Stomach (tissue), 8 donors: ENCODE measurements at regions not wholly inside any gene's neighbourhood (a gene's known extent, or its start where the extent isn't known, plus 50 kb on each side); places are given as distances from the start of the nearest gene placed in this dataset.

ENCODE experiments used
- DNase-seq, 2 donors: peaks; one replicate each; pipeline versions ENCODE4 v3.0.0 to v3.0.0-alpha.2; 2013 to 2019
- H3K27ac ChIP-seq, 5 donors: fragments of 200-600 bp in 4 of 5; sonication (generic) in 4 of 5; one replicate each; pipeline ENCODE4 v1.5.1; 2013 to 2019; ENCODE audit warnings: mild to moderate bottlenecking in 1 of 5, moderate library complexity in 1 of 5
- H3K27me3 ChIP-seq, 3 donors: fragments of 200-600 bp; sonication (generic); one replicate each; pipeline ENCODE4 v1.5.1; 2017 to 2019; ENCODE audit warnings: mixed run types in 1 of 3
- H3K36me3 ChIP-seq, 4 donors: fragments of 200-600 bp; sonication (generic); 1 replicate in 3 of 4; 2 replicates in 1 of 4; pipeline ENCODE4 v1.5.1; 2016 to 2019
- H3K4me1 ChIP-seq, 4 donors: fragments of 200-600 bp; sonication (generic); one replicate each; pipeline ENCODE4 v1.5.1; 2016 to 2019
- H3K4me3 ChIP-seq, 4 donors: fragments of 200-600 bp; sonication (generic) in 3 of 4; one replicate each; pipeline ENCODE4 v1.5.1; 2016 to 2019; ENCODE audit warnings: mild to moderate bottlenecking in 1 of 4
- H3K9me3 ChIP-seq, 4 donors: fragments of 200-600 bp; sonication (generic); one replicate each; pipeline ENCODE4 v1.5.1; 2016 to 2019
- CTCF ChIP-seq, 7 experiments: fragments of 450-650 bp in 4 of 7; fragments of 200-600 bp in 3 of 7; sonication (generic) in 3 of 7; IDR thresholded peaks; one replicate each; pipeline ENCODE4 v1.5.1; 2016 to 2019; ENCODE audit warnings: antibody characterized with exemption in 7 of 7, control low read depth in 2 of 7, mild to moderate bottlenecking in 1 of 7
- EP300 ChIP-seq: sonication (generic); formaldehyde crosslinking; IDR thresholded peaks from one replicate; pipeline ENCODE4 v1.6.1; 2017; ENCODE audit warnings: antibody characterized with exemption
- POLR2A ChIP-seq, 4 donors: fragments of 450-650 bp; IDR thresholded peaks; one replicate each; pipeline ENCODE4 v1.6.1; 2016; ENCODE audit warnings: antibody characterized with exemption in 4 of 4, control low read depth in 2 of 4, mild to moderate bottlenecking in 1 of 4, moderate library complexity in 1 of 4
- POLR2AphosphoS5 ChIP-seq, 3 donors: sonication (generic); formaldehyde crosslinking; IDR thresholded peaks; one replicate each; pipeline ENCODE4 v1.6.1; 2016; ENCODE audit warnings: antibody characterized with exemption in 3 of 3
- WGBS, 5 donors: extraction: QIAGEN DNeasy Blood & Tissue Kit in 3 of 5; methylation state at CpG; one replicate each; pipeline versions ENCODE4 v1.1.5 to v1.1.7; 2013 to 2018; 5-methylcytosine and 5-hydroxymethylcytosine counted together
- intact Hi-C: fragments of 100-400 bp; cut with DNase I; formaldehyde crosslinking; loops from one replicate; pipeline ENCODE4 v1.15.1; 2023; ENCODE audit warnings: low total_unique reads
- donor health status: healthy with polysubstance abuse.
- donor health status: Bipolar disorder and iron deficiency.
- donor health status: healthy.

GRCh38 chr13:106371024-106371423, 164.4 kb downstream of the EFNB2 start:
- Histone ChIP-seq H3K4me3 (no peak overlapping the region), H3K27me3 (no peaks in the 10 kb centered on the region), H3K27ac (no peak overlapping the region), H3K9me3 (no peaks in the 10 kb centered on the region), H3K36me3 (no peaks in the 10 kb centered on the region), H3K4me1 (peaks cover 0 to 21% (median 8%) of the 10 kb centered on the region in 4 donors)
- TF ChIP-seq CTCF (IDR thresholded peaks at IDR 0.05) (no peak), POLR2A (IDR thresholded peaks at IDR 0.05) (no peak), EP300 (no peak), POLR2AphosphoS5 (IDR thresholded peaks at IDR 0.05) (no peak)
- intact Hi-C loops = no loop called here
- no peak for DNase-seq
- 95 to 98% (median 95%) methylated on average over 5 of the region's 5 CpGs for WGBS, 5 donors

- Histone ChIP-seq H3K36me3 (no peaks in the 10 kb centered on the region), H3K9me3 (no peaks in the 10 kb centered on the region), H3K27me3 (no peaks in the 10 kb centered on the region), H3K4me1 (peaks cover 0 to 17% (median 8%) of the 10 kb centered on the region in 4 donors), H3K4me3 (no peak overlapping the region), H3K27ac (no peak overlapping the region)
- WGBS, 5 donors = 79 to 91% (median 86%) methylated on average over 2 of the region's 2 CpGs
- intact Hi-C loops = no loop called here
- no peak for TF ChIP-seq CTCF (IDR thresholded peaks at IDR 0.05)
- TF ChIP-seq POLR2AphosphoS5 (IDR thresholded peaks at IDR 0.05) = no peak
- TF ChIP-seq POLR2A (IDR thresholded peaks at IDR 0.05) = no peak
- TF ChIP-seq EP300 = no peak
- DNase-seq = no peak
These were observed 165.6 kb downstream of the EFNB2 start for GRCh38 chr13:106369858-106370257.

GRCh38 chr13:106369091-106369490, 166.4 kb downstream of the EFNB2 start:
- intact Hi-C loops = no loop called here
- H3K4me1 ChIP-seq = peaks cover 0 to 15% (median 7%) of the 10 kb centered on the region in 4 donors
- no peaks in the 10 kb centered on the region for H3K36me3 ChIP-seq
- WGBS, 5 donors = 46 to 70% (median 59%) methylated on average over 6 of the region's 6 CpGs
- DNase-seq = no peak
- no peaks in the 10 kb centered on the region for H3K27me3 ChIP-seq
- peaks cover 0 to 8% (median 2%) of the 10 kb centered on the region in 4 donors for H3K9me3 ChIP-seq
- TF ChIP-seq POLR2AphosphoS5 (IDR thresholded peaks at IDR 0.05) = no peak
- TF ChIP-seq POLR2A (IDR thresholded peaks at IDR 0.05) = no peak
- no peak for TF ChIP-seq EP300
- TF ChIP-seq CTCF (IDR thresholded peaks at IDR 0.05) = no peak
- H3K27ac ChIP-seq = no peak overlapping the region
- H3K4me3 ChIP-seq = no peak overlapping the region

GRCh38 chr13:106367361-106367971, 168.0 kb downstream of the EFNB2 start:
- Histone ChIP-seq H3K9me3 (peaks cover 0 to 8% (median 2%) of the 10 kb centered on the region in 4 donors), H3K27me3 (no peaks in the 10 kb centered on the region), H3K4me3 (no peak overlapping the region), H3K36me3 (no peaks in the 10 kb centered on the region), H3K27ac (no peak overlapping the region), H3K4me1 (peaks cover 0 to 3% (median 0%) of the 10 kb centered on the region in 4 donors)
- 72 to 85% (median 77%) methylated on average over 3 of the region's 3 CpGs for WGBS, 5 donors
- no peak for DNase-seq
- intact Hi-C loops = no loop called here
- TF ChIP-seq POLR2AphosphoS5 (IDR thresholded peaks at IDR 0.05) = no peak

- Histone ChIP-seq H3K4me1 (no peaks in the 10 kb centered on the region), H3K27me3 (no peaks in the 10 kb centered on the region), H3K9me3 (peaks cover 0 to 8% (median 2%) of the 10 kb centered on the region in 4 donors), H3K4me3 (no peak overlapping the region), H3K27ac (no peak overlapping the region), H3K36me3 (no peaks in the 10 kb centered on the region)
- intact Hi-C loops = no loop called here
- WGBS, 5 donors = 81 to 88% (median 84%) methylated on average over 5 of the region's 5 CpGs
- TF ChIP-seq EP300 (no peak), CTCF (IDR thresholded peaks at IDR 0.05) (no peak), POLR2A (IDR thresholded peaks at IDR 0.05) (no peak), POLR2AphosphoS5 (IDR thresholded peaks at IDR 0.05) (no peak)
- no peak for DNase-seq
These were observed 172.8 kb downstream of the EFNB2 start for GRCh38 chr13:106362707-106363106.
